NCI-H2196 (cell line): ENCODE measurements at regions not wholly inside any gene's neighbourhood (a gene's known extent, or its start where the extent isn't known, plus 50 kb on each side); places are given as distances from the start of the nearest gene placed in this dataset.
A peak's percentile ranks its signal among the peaks of the same experiment; 100 is the strongest.
"Not testable (repeated sequence)": the region's sequence is repeated elsewhere in the genome, so short reads cannot be mapped to it uniquely, and the experiment has no call there.

Source experiments
- DNase-seq: peaks from one replicate; lab custom pipeline; 2025; ENCODE audit not compliant: unreplicated experiment; lab: John Stamatoyannopoulos, UW

DNA sequence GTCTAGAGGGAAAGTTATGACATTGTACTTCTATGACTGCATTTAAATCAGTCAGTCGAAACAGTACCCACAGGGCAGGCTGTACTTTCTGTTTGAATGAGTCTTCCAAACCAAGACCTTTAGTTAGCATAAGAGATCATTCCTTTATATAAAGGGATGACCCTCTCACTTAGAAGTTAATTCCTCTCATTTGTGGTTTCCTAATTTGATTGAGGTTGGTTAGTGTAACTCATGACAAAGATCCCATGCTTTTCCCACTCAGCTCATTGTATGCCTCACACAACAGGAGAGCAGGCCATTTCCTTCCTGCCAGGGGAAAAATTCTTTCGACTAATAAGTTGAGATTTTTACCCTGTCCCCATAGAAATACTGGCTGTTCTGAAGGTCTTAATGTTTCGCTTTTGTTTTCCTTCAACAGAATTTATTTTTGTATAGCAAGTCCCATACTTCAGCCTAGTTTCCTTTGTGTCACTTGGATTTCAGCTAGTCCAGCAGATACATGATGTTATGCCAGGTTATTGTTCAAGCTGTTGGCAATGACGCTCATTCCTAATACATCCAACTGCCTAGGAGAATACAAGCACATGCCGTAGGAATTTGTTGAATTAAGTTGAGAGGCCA is 500.7 kb downstream of the SPATA31D1 start:
- peak; percentile 42 for DNase-seq

DNA sequence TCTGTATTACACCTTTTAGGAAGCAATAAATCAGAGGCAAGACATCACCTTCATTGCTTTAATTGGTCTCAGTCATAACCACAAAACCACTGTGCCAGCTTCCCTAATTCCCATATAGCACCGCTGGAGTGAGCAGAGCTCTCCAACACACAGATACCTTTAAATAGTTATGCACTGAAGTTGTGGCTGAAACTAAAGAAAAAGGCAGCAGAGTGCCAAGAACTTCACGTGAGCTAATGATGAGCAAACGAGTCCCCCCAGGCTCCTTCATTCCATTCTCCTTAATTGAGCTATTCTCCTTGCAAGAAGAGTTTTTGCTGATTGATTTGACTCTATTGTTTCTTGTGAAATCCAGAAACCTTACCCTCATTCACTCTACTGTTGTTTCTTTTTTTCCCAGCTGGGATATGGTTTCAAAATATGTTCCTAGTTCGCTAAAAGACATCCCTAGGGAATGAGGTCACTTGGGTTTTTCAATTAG is 501.5 kb downstream of the SPATA31D1 start:
- DNase-seq, result no peak

- not testable (repeated sequence) for DNase-seq
These were observed 502.2 kb downstream of the SPATA31D1 start for GRCh38 chr9:82490821-82491220.

GRCh38 chr9:82491604-82492003 is 503.0 kb downstream of the SPATA31D1 start:
- no peak for DNase-seq

GRCh38 chr9:82492274-82492673 is 503.7 kb downstream of the SPATA31D1 start:
- no peak for DNase-seq

DNA sequence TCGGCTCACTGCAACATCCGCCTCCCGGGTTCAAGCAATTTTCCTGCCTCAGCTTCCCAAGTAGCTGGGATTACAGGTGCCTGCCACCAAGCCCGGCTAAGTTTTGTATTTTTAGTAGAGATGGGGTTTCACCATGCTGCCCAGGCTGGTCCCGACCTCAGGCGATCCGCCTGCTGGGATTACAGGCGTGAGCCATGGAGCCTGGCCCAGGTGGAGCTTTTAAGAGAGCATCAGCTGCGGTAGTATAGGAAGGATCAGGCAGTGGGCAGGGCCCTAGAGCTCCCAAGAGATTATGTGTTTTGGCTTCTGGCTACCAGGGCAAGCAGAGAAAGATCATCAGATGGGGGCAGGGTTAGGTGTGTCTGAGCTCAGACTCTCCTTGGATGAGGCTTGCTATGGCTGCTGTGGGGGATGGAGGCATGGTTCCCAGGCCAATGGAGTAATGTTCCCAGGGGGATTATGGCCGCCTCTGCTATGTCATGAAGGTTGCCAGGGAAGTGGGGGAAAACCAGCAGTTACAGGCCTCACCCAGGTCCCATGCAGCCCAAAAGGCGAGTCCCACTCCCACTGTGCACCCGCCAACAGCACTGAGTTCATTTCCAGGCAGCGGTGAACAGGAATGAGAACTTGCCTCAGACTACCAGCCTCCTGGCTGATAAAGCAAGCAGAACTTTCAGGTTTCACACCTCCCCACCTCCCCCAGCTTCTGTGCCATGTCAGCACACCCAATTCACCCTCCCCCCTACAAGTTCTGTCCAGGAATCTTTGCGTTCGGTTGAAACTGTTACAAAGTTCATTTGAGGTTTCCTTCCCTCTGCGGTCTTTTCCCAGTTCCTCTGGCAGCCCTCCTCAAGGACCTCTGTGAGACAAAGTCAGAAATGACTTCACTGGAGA is 507.6 kb downstream of the SPATA31D1 start:
- DNase-seq, result no peak

- no peak for DNase-seq
These were observed 510.2 kb downstream of the SPATA31D1 start for GRCh38 chr9:82498541-82499317.

GRCh38 chr9:82499337-82499736 is 510.8 kb downstream of the SPATA31D1 start:
- no peak for DNase-seq

- no peak for DNase-seq
These were observed 516.0 kb downstream of the SPATA31D1 start for GRCh38 chr9:82504620-82505019.

GRCh38 chr9:82511626-82512025 is 523.1 kb downstream of the SPATA31D1 start:
- no peak for DNase-seq

DNA sequence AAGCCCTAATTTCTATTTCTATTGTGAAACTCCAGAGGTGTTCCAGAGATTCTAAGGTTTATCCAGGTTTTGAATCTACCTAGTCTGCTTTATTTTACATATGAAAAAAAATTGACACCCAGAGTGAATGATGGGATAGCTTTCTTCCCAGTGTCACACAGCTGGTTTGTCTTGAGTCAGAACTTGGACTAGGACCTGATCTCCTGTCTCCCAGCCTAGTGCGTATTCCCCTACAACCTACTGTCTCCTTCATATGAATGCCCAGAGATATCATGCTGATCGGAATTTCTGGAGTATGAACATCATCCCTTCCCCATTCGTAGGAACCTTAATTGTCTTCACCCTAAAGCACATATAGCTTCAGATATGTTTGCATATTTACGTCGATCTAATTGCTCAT is 524.2 kb downstream of the SPATA31D1 start:
- no peak for DNase-seq

DNA sequence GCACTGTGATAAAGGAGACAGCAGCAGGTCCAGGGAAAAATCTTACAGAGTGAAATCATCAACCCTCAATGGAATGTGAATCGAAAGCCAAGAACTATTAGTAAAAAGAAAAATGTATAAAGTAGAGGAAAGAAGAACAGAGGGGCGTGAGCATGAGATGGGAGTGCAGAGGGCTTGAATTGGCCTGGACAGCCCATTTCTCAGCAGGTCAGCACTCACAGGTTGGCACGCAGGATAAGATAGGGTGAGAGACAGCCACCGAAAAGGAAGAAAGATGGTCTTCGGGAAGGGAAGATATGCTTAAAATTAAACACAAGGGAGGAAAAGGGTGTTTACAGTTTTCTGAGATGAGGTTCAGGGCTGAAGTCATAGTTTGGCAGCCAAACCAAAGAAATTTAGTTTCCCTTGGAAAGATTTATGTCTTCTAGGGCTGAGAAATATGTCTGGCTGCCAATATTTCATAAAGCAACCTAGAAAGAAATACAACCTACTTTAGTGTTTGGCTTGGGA is 524.7 kb downstream of the SPATA31D1 start:
- no peak for DNase-seq

DNA sequence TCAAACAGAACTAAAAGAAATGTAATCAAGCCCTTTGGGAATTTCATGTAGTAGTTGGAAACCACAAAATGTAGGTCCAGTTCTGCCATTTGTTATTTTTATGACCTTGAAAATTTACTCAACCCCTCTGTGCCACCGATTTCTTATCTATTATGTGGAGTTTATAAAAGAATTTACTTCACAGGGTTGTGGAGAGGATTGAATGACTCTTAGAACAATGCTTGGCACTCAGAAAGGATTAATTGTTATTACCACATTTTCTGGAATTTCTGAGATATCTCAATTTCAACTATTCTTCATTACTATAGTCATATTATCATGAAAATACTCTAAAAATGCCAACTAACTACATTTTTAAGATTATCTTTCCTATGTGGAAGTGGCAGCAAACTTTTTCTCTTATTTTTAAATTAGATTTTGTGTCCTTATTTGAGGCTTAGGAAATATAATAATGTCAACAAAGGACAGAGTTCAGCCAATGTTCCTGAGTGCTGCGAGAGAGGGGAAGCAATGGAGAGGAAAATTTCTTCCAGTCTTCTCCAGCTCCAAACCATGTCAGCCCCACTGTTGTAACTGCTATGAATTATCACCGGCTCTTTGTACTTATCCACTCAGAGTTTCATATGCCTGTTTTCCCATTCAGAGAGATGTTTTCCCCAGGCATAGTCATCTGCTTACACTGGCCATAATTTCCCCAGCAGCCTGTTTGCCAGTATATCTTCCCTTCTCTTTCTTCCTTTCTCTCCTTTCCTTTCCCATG is 525.6 kb downstream of the SPATA31D1 start:
- DNase-seq, result no peak

- DNase-seq, result no peak
These were observed 530.3 kb downstream of the SPATA31D1 start for GRCh38 chr9:82518868-82519267.

DNA sequence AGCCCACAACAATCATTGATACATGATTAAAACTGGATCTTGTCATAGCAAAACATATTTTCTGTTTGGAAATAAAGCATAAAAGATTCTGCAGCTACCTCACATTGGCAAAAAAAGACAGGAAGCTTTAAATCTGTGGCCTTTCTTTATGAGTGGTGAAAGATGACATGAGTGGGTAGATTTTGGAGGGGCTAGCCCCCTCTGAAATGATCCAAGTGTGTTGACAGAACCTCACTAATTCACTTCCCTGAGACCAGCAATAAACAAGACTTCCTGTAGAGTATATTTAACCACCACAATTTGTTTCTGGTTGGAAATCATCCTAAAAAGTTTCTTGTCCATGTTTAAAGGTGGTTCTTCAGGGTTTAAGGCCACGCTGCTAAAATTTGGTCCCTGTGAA is 530.8 kb downstream of the SPATA31D1 start:
- DNase-seq, result no peak

DNA sequence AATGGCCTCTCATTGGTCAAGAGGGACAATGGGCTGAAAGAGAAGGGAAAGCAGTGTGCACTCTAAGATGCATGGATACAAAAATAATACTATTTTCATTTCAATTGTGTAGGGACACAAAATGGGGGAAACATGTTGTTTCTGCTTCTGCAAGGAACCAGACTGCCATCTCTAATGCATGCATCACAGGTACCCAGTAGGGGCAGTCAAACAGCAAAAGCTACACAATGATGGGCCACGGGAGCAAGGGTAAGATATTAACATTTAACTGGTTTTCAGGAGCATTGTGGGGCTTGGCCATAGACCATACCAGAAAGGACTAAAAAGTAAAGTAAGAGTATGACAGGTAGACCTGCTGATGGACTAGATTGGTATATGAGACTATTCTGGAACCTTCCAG is 535.8 kb downstream of the SPATA31D1 start:
- DNase-seq, result no peak

GRCh38 chr9:82526577-82526976 is 536.4 kb downstream of the RASEF start:
- no peak for DNase-seq

DNA sequence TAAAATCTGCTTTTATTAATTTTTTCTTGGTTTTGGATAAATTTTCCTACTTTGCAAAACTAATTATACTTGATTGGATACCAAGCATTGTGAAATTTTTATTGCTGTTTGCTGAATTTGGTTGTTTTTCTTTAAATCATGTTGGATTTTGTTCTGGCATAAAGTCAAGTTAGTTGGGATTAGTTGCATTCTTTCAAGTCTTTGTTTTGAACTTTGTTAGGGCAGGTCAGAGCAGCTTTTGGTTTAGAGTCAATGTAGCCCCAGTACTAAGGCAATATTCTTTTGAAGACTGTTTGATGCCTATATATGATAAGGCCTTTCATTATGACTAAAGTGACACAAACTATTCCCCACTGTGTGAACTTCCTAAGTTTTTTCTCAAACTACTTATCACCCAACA is 531.1 kb downstream of the RASEF start:
- no peak for DNase-seq

DNA sequence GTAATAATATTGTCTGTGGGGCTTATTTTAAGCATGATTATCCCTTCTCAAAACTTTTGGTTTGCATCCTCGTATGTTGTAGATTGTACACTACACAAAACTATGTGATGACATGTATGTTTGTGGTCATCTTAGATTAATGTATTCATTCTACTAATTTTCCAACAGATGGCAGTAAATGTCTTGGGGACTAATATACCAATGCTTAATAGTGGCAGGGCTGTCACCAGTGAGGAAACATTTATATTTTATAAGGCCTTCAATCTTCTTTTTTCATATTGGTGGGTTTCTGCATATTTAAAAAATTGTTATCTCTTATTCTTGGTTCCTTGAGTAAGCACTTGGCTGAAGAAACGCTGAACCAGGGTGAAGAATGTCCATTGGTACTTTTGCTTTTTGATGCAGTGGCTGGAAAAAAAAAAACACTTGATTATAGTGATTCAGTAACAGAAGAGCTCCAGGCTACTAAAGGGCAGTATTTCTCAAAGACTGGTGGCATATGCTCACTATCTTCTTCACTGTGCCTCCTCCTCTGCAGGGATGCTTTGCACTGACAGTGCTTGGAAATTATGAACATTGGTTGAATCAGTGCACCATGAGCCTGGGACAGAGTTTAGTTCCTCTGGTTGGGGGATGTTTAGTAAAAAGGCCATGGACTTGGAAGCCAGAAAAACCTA is 530.3 kb downstream of the RASEF start:
- no peak for DNase-seq

GRCh38 chr9:82535432-82535998 is 527.4 kb downstream of the RASEF start:
- no peak for DNase-seq
